NAMALWA (cell line): ENCODE measurements at regions not wholly inside any gene's neighbourhood (a gene's known extent, or its start where the extent isn't known, plus 50 kb on each side); places are given as distances from the start of the nearest gene placed in this dataset.

Experiments
- DNase-seq: peaks from one replicate; pipeline ENCODE4 v3.0.0-alpha.2; 2015; ENCODE audit warnings: low spot score

DNA sequence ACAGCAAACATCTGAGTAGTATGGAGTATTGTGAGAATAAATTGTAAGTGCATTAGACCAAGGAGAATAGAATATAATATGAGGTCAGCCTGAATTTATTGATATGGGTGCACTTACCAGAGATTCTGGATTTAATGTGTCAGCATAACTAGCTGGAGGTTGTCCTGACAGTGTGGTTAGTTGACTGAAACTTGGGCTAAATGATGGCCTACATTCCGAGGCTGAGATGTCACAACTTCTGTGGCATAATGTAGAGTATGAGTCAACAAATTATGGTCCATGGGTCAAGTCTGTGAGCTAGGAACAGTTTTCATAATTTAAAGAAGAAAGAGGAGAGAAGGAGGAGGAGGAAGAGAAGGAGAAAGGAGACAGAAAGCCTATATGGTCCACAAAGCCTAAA lies 127.6 kb downstream of the QPCT start:
- no peak for DNase-seq

DNA sequence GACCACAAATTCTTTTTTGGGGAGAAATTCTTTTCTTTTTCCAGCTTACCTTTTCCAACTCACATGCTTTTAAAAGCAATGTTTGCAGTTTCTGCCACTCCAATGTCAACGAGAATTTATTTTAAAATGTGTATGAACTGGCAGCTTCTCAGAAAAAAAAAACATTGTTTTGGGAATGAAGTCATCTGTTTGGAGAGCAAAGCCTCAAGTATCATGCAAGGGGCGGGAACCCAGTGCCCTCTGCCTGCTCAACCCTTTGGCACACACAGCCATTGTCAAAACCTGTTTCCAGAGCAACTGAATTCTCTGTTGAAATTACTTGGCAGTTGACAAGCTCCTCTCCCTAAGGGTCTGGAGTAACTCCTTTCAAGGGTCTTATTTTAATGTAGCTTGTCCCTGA lies 128.5 kb downstream of the QPCT start:
- DNase-seq = no peak

DNA sequence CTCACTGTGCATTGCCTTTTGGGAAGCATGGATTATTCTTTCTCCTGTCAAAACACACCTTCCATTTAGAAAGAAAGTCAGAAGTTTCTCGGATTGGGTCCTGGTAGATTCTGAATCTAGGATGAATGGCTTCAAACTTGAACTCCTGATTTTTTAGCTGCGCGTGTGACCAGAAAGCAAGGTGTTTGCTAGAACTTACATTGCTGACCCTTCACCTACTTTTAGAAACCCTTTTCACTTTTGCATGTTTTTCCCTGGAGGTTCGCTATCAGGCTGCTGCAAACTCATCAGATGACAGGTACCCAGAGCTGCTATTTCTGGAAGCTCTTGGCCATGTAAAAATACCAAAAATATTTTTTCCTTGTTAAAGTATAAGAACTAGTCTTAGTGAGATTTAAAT lies 132.0 kb downstream of the QPCT start:
- DNase-seq = no peak

DNA sequence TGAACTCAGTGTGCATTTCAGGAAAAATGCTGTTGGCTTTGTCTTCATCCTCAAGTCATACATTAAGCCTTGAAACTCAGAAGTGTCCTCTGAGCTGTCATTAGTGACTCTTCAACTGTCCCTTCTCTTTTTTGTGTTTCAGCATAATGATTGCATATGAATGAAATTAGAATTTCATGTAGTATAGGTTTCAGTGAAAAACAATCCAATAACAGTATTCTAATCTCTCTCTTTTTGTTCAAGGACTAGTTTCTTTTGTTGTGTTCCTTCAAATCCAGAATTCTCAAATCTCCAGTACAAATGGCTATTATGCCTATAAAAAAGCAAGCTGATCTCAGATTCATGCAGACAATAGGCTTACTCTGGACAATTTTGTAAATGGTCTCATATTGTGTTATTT lies 133.5 kb downstream of the QPCT start:
- DNase-seq = no peak

DNA sequence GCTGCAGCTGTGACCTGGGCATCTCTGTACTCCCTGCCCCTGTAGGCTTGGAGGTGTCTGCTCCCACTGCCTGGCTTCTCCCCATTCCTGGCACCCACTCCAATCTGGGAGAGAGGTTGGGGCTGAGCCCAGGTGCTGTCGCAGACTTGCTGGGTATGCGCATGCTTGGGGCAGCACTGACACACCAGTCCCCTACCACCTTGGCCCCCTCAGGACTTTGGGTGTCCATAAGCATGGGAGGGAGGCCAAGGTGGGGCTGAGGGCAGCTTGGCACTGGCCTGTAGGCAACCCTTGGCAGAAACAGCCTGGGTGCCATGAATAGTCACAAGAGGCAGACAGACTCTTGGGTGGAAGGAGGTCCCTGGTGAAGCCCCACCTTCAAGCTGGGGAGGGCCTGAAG lies 136.8 kb downstream of the QPCT start:
- DNase-seq = no peak

DNA sequence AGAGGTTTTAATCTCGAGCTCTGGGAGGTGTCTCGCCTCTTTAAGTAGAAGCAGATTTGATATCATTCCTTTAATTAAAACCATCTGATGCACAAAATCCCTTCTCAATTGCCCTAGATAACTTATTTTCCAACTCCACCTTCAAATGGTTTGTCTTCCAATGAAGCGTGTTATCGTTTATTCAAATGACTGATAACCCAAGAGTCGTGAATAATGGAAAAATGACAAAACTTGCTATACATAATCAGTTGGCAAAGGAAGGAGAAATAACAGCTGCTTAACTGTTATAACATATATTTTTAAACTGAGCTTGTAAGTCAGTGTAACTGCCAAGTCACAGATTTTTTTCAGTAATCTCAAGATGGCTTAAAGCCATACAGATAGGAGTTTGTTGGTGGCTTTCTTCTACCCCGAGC lies 144.6 kb downstream of the QPCT start:
- DNase-seq = no peak

DNA sequence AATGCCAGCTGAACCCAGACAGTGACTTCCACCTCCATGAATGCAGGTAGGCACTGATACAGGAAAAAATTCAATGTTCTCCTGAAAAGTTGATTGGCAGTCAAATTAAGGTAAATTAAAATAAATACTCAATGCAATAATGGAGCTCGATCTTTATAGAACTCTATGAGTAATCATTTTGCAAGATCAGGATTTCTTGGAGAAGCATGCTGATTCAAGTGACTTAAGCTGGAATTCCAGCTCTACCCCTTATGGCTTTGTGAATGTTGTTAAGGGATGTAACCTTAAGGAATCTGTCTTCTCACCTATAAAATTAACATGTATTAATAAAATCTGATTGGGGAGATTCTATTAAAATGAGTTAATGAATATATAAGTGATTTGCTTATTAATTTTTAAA lies 145.1 kb downstream of the QPCT start:
- no peak for DNase-seq

DNA sequence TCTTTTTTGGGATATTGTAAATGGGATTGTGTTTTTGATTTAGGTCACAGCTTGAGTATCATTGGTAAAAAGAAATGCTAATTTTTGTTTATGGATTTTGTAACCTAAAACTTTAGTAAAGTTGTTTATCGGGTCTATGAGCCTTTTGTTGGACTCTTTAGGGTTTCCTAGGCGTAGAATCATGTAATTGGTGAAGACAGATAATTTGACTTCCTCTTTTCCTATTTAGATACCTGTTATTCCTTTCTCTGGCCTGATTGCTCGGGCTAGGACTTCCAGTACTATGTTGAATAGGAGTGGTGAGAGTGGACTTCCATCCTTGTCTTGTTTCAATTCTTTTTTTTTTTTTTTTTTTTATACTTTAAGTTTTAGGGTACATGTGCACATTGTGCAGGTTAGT lies 149.0 kb downstream of the QPCT start:
- no peak for DNase-seq

DNA sequence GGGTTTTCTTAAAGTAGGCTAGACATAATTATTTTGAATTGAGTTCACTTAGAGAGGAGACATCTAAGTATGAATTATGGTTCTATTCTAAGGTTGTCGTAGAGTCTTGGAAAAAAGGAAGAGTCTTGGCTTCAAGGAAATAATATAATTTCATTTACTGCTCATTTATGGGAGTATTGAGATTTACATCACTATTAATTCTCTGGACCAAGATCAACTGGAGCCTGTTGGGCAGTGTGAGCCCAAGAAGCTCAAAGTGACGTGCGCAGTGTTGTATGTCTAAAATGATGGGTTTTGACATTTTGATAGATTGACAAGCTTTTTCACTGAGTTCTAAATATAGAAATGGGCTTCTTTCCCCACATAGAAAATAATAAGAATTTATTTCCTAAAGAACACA lies 154.7 kb downstream of the QPCT start:
- DNase-seq = no peak

DNA sequence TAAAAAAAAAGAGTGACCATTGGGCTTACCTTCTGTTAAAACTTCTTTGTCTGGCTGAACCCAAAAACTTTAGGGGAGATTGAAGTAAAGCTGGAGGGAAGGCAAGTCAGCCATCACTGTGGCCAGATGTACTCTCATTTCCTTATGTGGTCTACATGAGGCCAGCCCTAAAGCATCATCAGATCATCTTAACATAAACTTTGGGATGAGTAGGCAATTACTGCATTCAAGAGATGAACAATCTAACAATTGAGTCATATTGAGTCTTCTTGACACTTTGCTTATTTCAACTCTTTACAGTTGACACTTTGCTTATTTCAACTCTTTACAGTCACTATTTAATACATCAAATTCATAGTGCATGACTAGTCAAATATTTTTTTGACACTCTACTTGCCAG lies 155.6 kb downstream of the QPCT start:
- DNase-seq = no peak

DNA sequence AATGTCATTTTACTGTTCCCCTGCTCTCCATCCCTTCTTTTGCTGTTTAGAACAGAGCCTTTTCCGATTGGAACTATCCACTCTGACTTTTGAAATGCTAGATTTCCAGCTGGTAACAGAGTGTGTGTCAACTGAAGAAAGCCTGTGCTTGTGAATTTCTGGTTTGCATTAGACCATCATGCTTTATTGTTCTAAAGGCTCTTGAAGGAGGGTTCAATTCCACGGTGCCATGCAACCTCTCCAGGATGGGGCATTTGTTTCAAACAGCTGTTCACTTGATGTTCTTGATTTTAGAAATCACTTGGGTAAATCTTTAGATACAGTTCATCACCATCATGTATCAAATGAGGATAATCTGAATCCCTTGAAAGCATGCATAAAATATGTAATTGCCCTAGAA lies 156.7 kb downstream of the QPCT start:
- no peak for DNase-seq

DNA sequence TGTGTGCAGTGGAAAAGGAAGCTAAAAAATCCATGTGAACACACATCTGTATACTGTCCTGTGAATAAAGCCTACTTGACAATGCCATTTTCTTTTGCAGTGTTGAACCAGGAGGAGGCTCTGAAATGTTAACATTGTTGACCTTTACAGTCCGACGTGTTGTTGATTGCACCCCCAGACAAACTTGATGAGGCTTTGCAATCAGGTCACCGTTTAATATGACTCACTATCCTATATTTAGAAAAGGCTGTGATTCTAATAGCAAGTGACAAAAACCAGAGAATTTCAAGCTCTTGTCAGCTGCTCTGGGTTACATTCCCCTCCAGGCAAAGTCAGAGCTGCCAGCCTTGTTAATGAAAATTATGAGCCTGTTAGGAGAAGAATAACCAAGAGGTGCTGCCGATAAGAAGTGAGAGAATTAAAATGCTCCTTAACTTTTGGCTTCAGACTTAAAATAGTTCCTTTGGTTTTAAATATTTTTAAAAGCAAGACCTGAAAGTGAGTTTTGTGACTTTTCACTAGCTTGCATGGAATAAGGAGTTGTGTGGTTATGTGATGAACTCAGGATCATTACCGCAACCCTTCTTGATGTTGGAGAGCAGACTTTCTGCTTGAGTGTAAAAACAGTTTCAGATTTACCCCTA lies 162.1 kb downstream of the QPCT start:
- no peak for DNase-seq

DNA sequence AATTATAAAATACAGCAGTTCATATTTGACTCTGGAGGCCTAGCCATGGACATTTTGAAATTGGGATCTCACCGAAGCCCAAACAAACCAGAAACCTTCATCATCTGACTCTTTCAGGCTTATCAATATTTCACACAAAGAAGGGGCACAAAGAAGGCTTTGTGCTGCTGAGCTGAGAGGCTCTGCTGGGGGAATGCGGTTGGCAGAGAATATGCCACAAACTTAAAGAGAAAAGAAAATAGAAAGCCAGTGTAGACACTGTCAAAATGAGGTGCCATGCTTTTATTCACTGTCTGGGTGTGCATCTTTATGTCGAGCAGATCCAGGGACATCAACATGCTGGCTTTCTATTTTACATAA lies 162.6 kb downstream of the QPCT start:
- DNase-seq = no peak

DNA sequence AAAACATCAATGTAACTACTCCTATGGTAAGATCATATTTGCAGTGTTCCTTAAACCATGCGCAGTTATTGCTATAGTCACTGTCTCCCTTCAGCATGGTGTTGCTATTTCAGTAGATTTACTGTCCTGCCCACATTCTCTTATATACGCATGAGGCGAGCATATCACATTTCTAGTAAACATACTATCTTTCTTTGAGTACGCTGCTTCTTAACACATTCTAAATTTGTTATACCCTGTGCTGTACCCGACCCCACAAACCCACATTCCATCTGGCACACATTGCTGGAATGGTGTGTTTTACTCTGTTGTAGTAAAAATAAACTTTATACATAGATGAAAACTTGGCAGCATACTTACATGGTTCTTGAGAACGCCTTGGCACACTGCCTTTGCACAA lies 163.3 kb downstream of the QPCT start:
- DNase-seq = no peak

DNA sequence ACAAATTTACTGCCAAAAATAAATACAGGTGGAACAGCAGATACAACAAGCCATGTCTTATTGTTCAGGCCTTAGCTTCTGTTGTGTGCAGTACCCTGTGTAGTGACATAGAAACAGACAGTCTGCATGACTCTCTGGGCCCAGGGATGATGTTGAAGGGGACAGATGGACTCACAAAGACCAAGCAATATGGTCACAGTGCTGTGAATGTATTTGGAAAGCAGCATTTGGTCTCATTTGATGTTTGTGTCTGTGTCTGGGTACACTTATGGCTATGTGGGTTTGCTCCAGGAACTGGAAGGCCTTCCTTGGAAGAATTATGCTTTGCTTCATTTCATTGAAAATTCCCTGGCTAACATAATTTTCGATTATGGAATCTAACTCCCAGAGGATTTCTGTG lies 158.5 kb downstream of the CDC42EP3 start:
- no peak for DNase-seq

DNA sequence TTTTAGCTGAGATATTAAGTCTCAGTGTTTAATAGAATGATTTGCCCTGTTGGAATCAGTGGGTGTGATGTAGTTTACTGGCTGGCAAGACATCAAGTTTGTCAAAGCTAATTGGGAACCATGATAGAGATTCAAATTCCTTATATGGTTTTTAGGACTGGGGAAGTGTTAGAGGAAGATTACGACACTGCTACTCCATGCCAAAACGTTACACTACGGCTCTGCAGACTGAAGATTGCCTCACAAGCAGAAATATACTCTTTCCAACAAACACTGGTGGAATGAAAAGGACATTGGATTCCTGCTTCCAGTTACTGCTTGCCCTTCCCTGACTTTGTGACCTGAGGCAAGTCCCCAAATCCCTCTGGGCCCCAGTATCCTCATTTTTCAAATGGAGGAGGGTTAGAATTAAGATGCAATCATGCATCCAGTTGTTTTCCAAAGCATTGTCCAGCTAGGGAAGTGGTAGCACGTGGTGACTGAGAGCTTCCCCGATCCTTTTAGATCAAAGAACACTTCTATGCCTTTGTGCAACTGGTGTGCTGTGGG lies 147.6 kb downstream of the CDC42EP3 start:
- DNase-seq = no peak

DNA sequence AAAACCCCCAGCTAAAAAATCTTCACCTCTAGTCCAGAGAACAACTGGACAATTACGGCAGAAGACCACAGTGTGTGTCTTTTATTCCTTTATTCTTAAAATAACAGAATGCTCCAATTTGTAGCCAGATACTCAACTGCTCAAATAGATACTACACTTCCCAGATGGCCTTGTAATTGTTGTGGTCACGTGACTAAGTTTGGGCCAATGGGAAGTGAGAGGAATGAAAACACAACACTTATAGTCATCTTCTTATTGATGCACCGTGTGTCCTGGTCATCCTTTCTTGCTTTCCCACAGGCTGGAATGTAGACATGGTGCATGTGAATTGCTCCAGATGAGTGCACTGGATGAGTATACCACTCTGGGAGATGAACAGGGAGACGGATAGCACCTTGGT lies 145.1 kb downstream of the CDC42EP3 start:
- peak; percentile 69 for DNase-seq

DNA sequence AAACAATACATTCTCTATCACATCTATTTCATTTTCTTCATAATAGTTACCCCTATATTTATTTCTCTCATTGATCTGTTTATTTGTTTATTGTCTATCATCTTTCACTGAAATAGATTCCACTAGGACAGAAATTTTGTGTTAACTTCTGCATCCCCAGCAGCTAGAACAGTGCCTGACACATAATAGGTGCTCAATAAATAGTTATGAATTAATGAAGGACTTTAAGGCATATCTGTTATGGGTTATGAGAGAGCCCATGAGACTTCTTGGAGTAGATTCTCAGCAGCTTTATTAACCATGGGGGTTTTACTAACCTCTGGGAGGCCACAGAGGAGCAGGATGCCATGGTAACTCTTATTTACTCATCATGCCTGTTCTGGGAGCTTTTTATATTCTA lies 144.6 kb downstream of the CDC42EP3 start:
- DNase-seq = no peak

DNA sequence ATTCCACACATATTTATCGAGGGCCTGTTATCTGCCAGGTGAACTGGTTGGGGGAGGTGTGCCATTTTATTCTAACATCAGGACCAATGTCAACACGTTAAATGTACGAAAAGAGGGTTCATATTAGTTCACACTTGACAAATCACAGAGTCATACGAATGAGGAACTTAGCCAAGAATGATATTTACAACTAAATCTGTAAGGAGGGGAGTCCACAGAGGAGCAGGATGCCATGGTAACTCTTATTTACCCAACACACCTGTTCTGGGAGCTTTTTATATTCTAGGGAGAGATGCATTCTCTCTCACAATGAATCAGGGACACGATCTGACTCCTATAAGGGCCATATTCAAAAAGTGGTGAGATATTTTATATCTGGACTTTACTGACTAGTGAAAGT lies 144.1 kb downstream of the CDC42EP3 start:
- peak; percentile 30 for DNase-seq

DNA sequence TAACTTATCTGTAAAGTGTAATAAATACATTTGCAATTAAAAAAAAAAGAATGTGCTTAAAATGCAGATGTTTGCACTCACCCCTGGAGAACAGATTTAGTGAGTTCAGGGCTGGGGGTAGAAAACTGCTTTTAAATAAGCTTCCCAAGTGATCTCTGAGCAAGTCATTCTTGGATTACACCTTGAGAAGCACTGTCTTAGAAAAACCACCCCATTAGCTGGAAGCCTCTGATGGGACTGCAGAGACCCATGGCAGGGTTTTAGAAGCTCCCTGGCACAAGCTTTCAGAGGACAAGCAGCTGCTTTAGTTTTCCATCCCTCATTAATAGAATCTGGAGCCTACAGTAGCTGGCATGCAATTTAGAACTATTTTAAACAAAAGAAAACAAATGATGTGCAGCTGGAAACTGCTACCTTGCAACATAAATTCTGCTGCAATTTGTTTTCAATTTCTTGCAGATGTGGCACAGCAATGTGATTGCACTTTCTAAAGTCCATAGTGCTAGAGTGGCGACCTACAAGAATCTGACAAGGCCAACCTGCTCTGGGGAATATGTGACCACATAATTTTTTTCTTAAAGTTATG lies 141.5 kb downstream of the CDC42EP3 start:
- DNase-seq = no peak

DNA sequence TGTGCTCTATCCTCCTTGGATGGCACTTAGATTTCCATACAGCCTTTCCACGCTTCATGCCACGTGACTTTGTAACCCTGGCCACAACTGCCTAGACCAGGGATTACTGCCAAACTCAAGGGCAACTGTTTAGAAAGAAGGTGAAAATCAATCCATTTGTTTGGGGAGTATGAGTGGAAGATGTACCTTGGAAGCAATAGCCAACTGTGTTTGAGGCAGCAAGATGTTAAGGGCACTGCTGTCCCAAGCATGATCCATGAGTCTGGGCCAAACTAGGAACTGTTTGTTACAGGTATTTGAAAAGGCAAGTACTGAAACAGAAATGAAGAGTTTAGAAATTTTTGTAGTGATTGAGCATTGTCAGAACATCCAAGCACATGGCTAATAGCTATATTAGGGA lies 138.9 kb downstream of the CDC42EP3 start:
- no peak for DNase-seq

DNA sequence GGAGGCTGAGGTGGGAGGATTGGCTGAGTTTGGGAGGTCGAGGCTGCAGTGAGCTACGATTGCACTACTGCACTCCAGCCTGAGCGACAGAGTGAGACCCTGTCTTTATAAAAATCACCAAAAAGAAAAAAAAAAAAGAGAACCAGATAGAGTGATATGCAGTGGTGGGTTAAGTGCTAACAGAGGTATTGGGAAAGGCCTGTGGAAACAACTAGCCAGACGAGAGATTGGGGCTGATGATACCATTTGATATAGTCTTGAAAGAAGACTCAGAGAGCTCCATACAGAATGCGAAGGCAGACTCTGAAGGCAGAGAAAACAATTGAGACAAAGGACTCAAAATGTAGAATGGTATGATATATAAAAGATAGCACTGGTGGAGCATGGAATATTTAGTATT lies 134.1 kb downstream of the CDC42EP3 start:
- DNase-seq = no peak

DNA sequence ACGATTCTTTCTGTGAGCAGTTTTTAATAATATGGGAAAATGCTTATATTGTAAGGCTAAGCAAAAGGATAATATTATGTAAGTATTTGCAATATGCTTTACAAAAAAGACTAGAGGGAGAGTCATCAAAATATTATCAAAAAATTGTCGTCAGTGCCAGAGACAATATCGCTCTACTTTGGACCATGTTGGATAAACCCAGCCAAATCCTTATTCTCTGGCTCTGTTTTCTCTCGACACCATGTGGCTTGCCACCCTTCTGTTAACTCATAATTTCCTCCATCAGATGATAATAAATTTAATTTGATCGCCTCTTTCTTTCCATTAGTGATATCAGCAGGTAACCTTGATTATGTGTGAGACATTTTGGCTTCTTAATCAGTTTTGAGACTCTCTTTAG lies 129.9 kb downstream of the CDC42EP3 start:
- no peak for DNase-seq

DNA sequence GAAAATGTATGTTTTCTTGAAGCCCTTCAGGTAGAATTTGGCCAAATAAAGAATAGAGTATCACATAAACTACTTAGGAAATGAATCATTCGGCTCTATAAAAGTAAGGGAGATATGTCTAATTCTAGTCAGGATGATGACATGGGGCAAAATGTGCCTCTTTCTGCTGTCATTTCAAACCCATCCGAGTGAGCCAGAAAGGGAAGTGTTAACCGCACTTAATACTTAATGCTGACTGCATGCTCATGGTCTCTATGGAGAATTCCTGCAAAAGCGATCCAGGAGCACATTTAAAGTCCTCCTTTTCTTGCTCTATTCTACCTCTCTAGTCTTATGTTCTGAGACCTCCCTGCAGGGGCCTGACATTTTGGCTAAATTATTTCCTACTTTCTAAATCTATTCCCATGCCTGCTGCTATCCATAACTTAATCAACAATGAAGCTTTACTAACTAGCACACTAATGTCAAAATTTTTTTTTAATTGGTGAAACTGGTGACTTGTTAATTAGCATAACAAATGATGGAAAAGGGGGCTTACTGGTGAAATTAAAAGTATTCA lies 127.4 kb downstream of the CDC42EP3 start:
- DNase-seq = no peak
